ENCODE measurements at regions not wholly inside any gene's neighbourhood (a gene's known extent, or its start where the extent isn't known, plus 50 kb on each side); places are given as distances from the start of the nearest gene placed in this dataset.

DNA sequence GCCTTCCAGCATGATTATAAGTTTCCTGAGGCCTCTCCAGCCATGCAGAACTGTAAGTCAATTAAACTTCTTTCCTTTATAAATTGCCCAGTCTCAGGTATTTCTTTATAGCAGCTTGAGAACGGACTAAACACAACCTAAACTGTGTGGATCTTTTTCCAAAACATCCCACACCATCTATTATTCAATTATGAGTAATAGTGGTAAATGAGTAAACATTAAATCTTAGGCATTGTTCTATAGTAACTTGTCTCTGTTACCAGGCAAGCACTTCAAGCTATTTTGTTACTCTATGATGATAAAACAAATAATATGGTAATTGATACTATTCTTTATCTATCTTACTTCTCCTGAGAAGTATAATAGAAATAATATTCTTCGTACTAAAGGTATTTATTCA is 536.9 kb upstream of the CHAC2 start:
- TF ChIP-seq CTCF (IDR thresholded peaks at IDR 0.05), result no peak
- no peak for TF ChIP-seq POLR2A (IDR thresholded peaks at IDR 0.05)
